K562 (cell line): ENCODE measurements at regions not wholly inside any gene's neighbourhood (a gene's known extent, or its start where the extent isn't known, plus 50 kb on each side); places are given as distances from the start of the nearest gene placed in this dataset.

Experiments used
- ATAC-seq: fragments of 200-7000 bp; cut with Tn5 transposase; 3 replicates; pipeline ENCODE4 v1.9.1; 2020; ENCODE audit warnings: moderate library complexity
- BruUV-seq: library from RNA; stranded (reverse); fragments of 400-500 nt; replicated peaks from 2 replicates; lab custom pipeline; 2021; lab: Mats Ljungman, UMichigan
- CTCF ChIA-PET: fragments of 300-600 bp; formaldehyde crosslinking; extraction: SDS; loops from one replicate; lab custom pipeline; 2021; ENCODE audit warnings: low intra/inter-chr PET ratio; lab: Yijun Ruan, JAX
- POLR2A ChIA-PET: fragments of 300-600, 350-650 bp; sonication (Branson Sonifier 250); formaldehyde crosslinking; extraction: SDS; loops from one replicate; lab custom pipeline; 2021; ENCODE audit warnings: antibody characterized with exemption, inconsistent platforms; lab: Yijun Ruan, JAX
- DNase-seq, 4 experiments: peaks; one replicate each; pipeline versions ENCODE4 v3.0.0 to v3.0.0-alpha.2; 2011 to 2018; ENCODE audit warnings: low spot score in 3 of 4, mixed read lengths in 3 of 4; ENCODE audit errors: extremely low read depth in 1 of 4
- FAIRE-seq: peaks from 2 replicates; lab custom pipeline; 2011; peaks lifted over from hg19 to GRCh38; lab: Jason Lieb, UNC
- H2AFZ ChIP-seq: 2 replicates; pipeline ENCODE4 v1.6.0; 2011; ENCODE audit warnings: low read depth, low read length, control low read depth, inconsistent platforms
- H3K27ac ChIP-seq: fragments of 200-600 bp; 3 replicates; pipeline ENCODE4 v1.8.0; 2011; ENCODE audit warnings: low read depth, mild to moderate bottlenecking, control low read depth, inconsistent platforms, low read length, moderate library complexity, mixed read lengths; ENCODE audit errors: extremely low read depth
- H3K27me3 ChIP-seq, 2 experiments: fragments of 300-600 bp in 1 of 2; 2 replicates in 1 of 2; 3 replicates in 1 of 2; pipeline versions ENCODE4 v1.6.0 to v1.8.0; 2011; ENCODE audit warnings: inconsistent platforms in 2 of 2, low read length in 2 of 2, mild to moderate bottlenecking in 1 of 2, mixed read lengths in 1 of 2, moderate library complexity in 1 of 2; ENCODE audit not compliant: control insufficient read depth in 2 of 2, insufficient read depth in 2 of 2
- H3K36me3 ChIP-seq: fragments of 300-600 bp; 3 replicates; pipeline ENCODE4 v1.8.0; 2011; ENCODE audit warnings: mild to moderate bottlenecking, low read length, inconsistent platforms; ENCODE audit not compliant: control insufficient read depth, insufficient read depth
- H3K4me1 ChIP-seq, 2 experiments: fragments of 200-600 bp in 1 of 2; replicated peaks in 1 of 2; 2 replicates in 1 of 2; 3 replicates in 1 of 2; pipeline versions ENCODE4 v1.5.1 to v1.8.0; 2011; ENCODE audit warnings: inconsistent platforms in 2 of 2, low read length in 2 of 2, mild to moderate bottlenecking in 1 of 2, mixed read lengths in 1 of 2, moderate library complexity in 1 of 2; ENCODE audit not compliant: control insufficient read depth in 2 of 2, insufficient read depth in 2 of 2
- H3K4me2 ChIP-seq: 2 replicates; pipeline ENCODE4 v1.6.1; 2011; ENCODE audit warnings: low read length, control low read depth, inconsistent platforms, mixed read lengths; ENCODE audit not compliant: insufficient read depth
- H3K4me3 ChIP-seq: fragments of 200-600 bp; sonication (generic), shearing (Covaris generic); 2 replicates; pipeline ENCODE4 v1.5.1; 2016; ENCODE audit warnings: control low read depth, inconsistent platforms
- H3K79me2 ChIP-seq: fragments of 200-600 bp; 3 replicates; pipeline ENCODE4 v1.8.0; 2011; ENCODE audit warnings: low read length, inconsistent platforms; ENCODE audit not compliant: control insufficient read depth, insufficient read depth
- H3K9ac ChIP-seq, 2 experiments: 2 replicates each; pipeline versions ENCODE4 v1.6.0 to v1.6.1; 2011; ENCODE audit warnings: low read depth in 2 of 2, low read length in 2 of 2, control low read depth in 1 of 2, inconsistent platforms in 1 of 2, mild to moderate bottlenecking in 1 of 2, mixed read lengths in 1 of 2; ENCODE audit not compliant: insufficient read depth in 1 of 2
- H3K9me1 ChIP-seq: one replicate; pipeline ENCODE4 v1.6.0; 2011; ENCODE audit warnings: inconsistent platforms, mild to moderate bottlenecking, low read length, moderate library complexity; ENCODE audit not compliant: control insufficient read depth, insufficient read depth
- H3K9me3 ChIP-seq: replicated peaks from 2 replicates; pipeline ENCODE4 v1.5.1; 2011; ENCODE audit warnings: low read depth, low read length, inconsistent platforms; ENCODE audit not compliant: control insufficient read depth, insufficient read depth
- H4K20me1 ChIP-seq: replicated peaks from 2 replicates; pipeline ENCODE4 v1.6.1; 2011; ENCODE audit warnings: low read length, inconsistent platforms, mixed read lengths; ENCODE audit not compliant: control insufficient read depth, insufficient read depth
- DNMT1 ChIP-seq: fragments of 450-650 bp; IDR thresholded peaks from 2 replicates; pipeline ENCODE4 v1.6.1; 2016; ENCODE audit warnings: antibody characterized with exemption, mild to moderate bottlenecking
- SPI1 ChIP-seq: IDR thresholded peaks from 2 replicates; pipeline ENCODE4 v1.6.1; 2011; ENCODE audit warnings: low read depth, low read length, control low read depth, borderline replicate concordance
- ZBTB49 ChIP-seq: sonication (generic); formaldehyde crosslinking; IDR thresholded peaks from 2 replicates; pipeline ENCODE4 v1.8.0; 2022; ENCODE audit warnings: missing genetic modification reagents, mild to moderate bottlenecking, borderline replicate concordance
- WGBS: fragments of 100-300 bp; shearing (Covaris generic); methylation state at CpG from one replicate; pipeline ENCODE4 v1.1.6; 2016; ENCODE audit warnings: low coverage, mixed read lengths; ENCODE audit not compliant: insufficient coverage; ENCODE audit errors: missing lambda C conversion rate; 5-methylcytosine and 5-hydroxymethylcytosine counted together
- in situ Hi-C: fragments of 300-500 bp; cut with MboI; formaldehyde crosslinking; loops from 4 replicates; pipeline ENCODE4 v1.15.0; 2018; ENCODE audit warnings: inconsistent platforms, mixed read lengths
- intact Hi-C: fragments of 100-400 bp; cut with micrococcal nuclease; formaldehyde crosslinking; loops from 2 replicates; pipeline ENCODE4 v1.14.2; 2022
- TF ChIP-seq, protein P1 (sequence below): sonication (generic); formaldehyde crosslinking; IDR thresholded peaks from 2 replicates; pipeline ENCODE4 v1.8.1; 2023; ENCODE audit warnings: mild to moderate bottlenecking, missing genetic modification reagents

- no peak for TF ChIP-seq ZBTB49
- TF ChIP-seq DNMT1 = no peak
Observed at GRCh38 chr10:80927419-80928078, 389.8 kb downstream of the SH2D4B start (continued).

- Histone ChIP-seq H4K20me1 (no peaks in the 10 kb centered on the region), H3K9me1 (no peaks in the 10 kb centered on the region), H3K9me3 (no peaks in the 10 kb centered on the region), H3K4me2 (no peak overlapping the region), H3K27me3 (no peaks in the 10 kb centered on the region), H3K27ac (no peak overlapping the region), H2AFZ (no peak overlapping the region), H3K9ac (no peak overlapping the region), H3K36me3 (no peaks in the 10 kb centered on the region), H3K4me1 (no peaks in the 10 kb centered on the region), H3K79me2 (no peaks in the 10 kb centered on the region), H3K4me3 (no peak overlapping the region)
- no TSS peak for BruUV-seq
- FAIRE-seq (no peak), ATAC-seq (no peak), DNase-seq (no peak)
- peak; percentile 38; the same call in 1 of the 2 replicates for TF ChIP-seq SPI1
- TF ChIP-seq, protein P1, sequence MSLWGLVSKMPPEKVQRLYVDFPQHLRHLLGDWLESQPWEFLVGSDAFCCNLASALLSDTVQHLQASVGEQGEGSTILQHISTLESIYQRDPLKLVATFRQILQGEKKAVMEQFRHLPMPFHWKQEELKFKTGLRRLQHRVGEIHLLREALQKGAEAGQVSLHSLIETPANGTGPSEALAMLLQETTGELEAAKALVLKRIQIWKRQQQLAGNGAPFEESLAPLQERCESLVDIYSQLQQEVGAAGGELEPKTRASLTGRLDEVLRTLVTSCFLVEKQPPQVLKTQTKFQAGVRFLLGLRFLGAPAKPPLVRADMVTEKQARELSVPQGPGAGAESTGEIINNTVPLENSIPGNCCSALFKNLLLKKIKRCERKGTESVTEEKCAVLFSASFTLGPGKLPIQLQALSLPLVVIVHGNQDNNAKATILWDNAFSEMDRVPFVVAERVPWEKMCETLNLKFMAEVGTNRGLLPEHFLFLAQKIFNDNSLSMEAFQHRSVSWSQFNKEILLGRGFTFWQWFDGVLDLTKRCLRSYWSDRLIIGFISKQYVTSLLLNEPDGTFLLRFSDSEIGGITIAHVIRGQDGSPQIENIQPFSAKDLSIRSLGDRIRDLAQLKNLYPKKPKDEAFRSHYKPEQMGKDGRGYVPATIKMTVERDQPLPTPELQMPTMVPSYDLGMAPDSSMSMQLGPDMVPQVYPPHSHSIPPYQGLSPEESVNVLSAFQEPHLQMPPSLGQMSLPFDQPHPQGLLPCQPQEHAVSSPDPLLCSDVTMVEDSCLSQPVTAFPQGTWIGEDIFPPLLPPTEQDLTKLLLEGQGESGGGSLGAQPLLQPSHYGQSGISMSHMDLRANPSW (CRISPR knock-in tag) = no peak
- intact Hi-C loops (no loop called here), in situ Hi-C loops (no loop called here)
- POLR2A ChIA-PET = no interaction called here
- WGBS = 0% methylated on average over 1 of the region's 1 CpG
- CTCF ChIA-PET = no interaction called here
Observed at GRCh38 chr10:80938903-80939302, 401.2 kb downstream of the SH2D4B start.
